Vagina (tissue), 2 donors: ENCODE measurements at regions not wholly inside any gene's neighbourhood (a gene's known extent, or its start where the extent isn't known, plus 50 kb on each side); places are given as distances from the start of the nearest gene placed in this dataset.

Experiments used
- DNase-seq, 2 donors: peaks; one replicate each; pipeline ENCODE4 v3.0.0-alpha.2; 2017; ENCODE audit errors: extremely low spot score in 2 of 2
- H3K27ac ChIP-seq: fragments of 200-600 bp; sonication (generic); one replicate; pipeline ENCODE4 v1.5.1; 2019
- H3K27me3 ChIP-seq: fragments of 200-600 bp; sonication (generic); one replicate; pipeline ENCODE4 v1.5.1; 2019
- H3K36me3 ChIP-seq, 2 donors: fragments of 200-600 bp; sonication (generic); one replicate each; pipeline ENCODE4 v1.5.1; 2017 to 2019
- H3K4me1 ChIP-seq: fragments of 200-600 bp; sonication (generic); one replicate; pipeline ENCODE4 v1.5.1; 2019
- H3K4me3 ChIP-seq, 2 donors: fragments of 200-600 bp; sonication (generic); 1 replicate in 1 of 2; 2 replicates in 1 of 2; pipeline ENCODE4 v1.5.1; 2016 to 2019
- H3K9me3 ChIP-seq: fragments of 200-600 bp; sonication (generic); one replicate; pipeline ENCODE4 v1.5.1; 2019
- CTCF ChIP-seq, 3 experiments: fragments of 450-650 bp in 2 of 3; fragments of 200-600 bp in 1 of 3; sonication (generic) in 1 of 3; IDR thresholded peaks; one replicate each; pipeline ENCODE4 v1.5.1; 2017 to 2019; ENCODE audit warnings: antibody characterized with exemption in 3 of 3, mild to moderate bottlenecking in 2 of 3, moderate library complexity in 2 of 3
- POLR2A ChIP-seq, 2 donors: fragments of 450-650 bp; IDR thresholded peaks; one replicate each; pipeline ENCODE4 v1.6.1; 2017; ENCODE audit warnings: antibody characterized with exemption in 2 of 2, mild to moderate bottlenecking in 2 of 2, moderate library complexity in 2 of 2
- POLR2AphosphoS5 ChIP-seq, 2 donors: sonication (generic); formaldehyde crosslinking; IDR thresholded peaks; one replicate each; pipeline ENCODE4 v1.9.0; 2017; ENCODE audit warnings: antibody characterized with exemption in 2 of 2, mild to moderate bottlenecking in 2 of 2, low read depth in 1 of 2; ENCODE audit not compliant: insufficient read depth in 1 of 2
- intact Hi-C: fragments of 100-400 bp; cut with DNase I; formaldehyde crosslinking; loops from one replicate; pipeline ENCODE4 v1.15.1; 2023

- H3K27me3 ChIP-seq = no peaks in the 10 kb centered on the region
- TF ChIP-seq CTCF (IDR thresholded peaks at IDR 0.05) (no peak), POLR2AphosphoS5 (IDR thresholded peaks at IDR 0.05; ENCODE audit: insufficient read depth in 1 of 2, low read depth in 1 of 2) (no peak), POLR2A (IDR thresholded peaks at IDR 0.05) (no peak)
- H3K4me1 ChIP-seq = no peaks in the 10 kb centered on the region
- no peaks in the 10 kb centered on the region for H3K9me3 ChIP-seq
- H3K27ac ChIP-seq = no peak overlapping the region
- H3K4me3 ChIP-seq = no peak overlapping the region
- no peaks in the 10 kb centered on the region for H3K36me3 ChIP-seq
- intact Hi-C loops = loop anchor here (2.0 kb wide), 1 partner anchor 14 kb away; no protein-coding TSS in a partner anchor
- no peak for DNase-seq
Observed at GRCh38 chr5:82832445-82832844, 244.7 kb downstream of the TMEM167A start.

GRCh38 chr5:82828211-82828610 is 249.0 kb downstream of the TMEM167A start:
- H3K27me3 ChIP-seq = no peaks in the 10 kb centered on the region
- no peak overlapping the region for H3K4me3 ChIP-seq
- H3K36me3 ChIP-seq = no peaks in the 10 kb centered on the region
- no peak overlapping the region for H3K27ac ChIP-seq
- no peaks in the 10 kb centered on the region for H3K4me1 ChIP-seq
- no peak for TF ChIP-seq POLR2A (IDR thresholded peaks at IDR 0.05)
- no peak for TF ChIP-seq POLR2AphosphoS5 (IDR thresholded peaks at IDR 0.05; ENCODE audit: insufficient read depth in 1 of 2, low read depth in 1 of 2)
- no peak for TF ChIP-seq CTCF (IDR thresholded peaks at IDR 0.05)
- intact Hi-C loops = no loop called here
- no peak for DNase-seq
- no peaks in the 10 kb centered on the region for H3K9me3 ChIP-seq

GRCh38 chr5:82827651-82828050 is 249.5 kb downstream of the TMEM167A start:
- no peaks in the 10 kb centered on the region for H3K9me3 ChIP-seq
- H3K27ac ChIP-seq = no peak overlapping the region
- intact Hi-C loops = no loop called here
- no peaks in the 10 kb centered on the region for H3K36me3 ChIP-seq
- no peaks in the 10 kb centered on the region for H3K4me1 ChIP-seq
- H3K27me3 ChIP-seq = no peaks in the 10 kb centered on the region
- TF ChIP-seq POLR2AphosphoS5 (IDR thresholded peaks at IDR 0.05; ENCODE audit: insufficient read depth in 1 of 2, low read depth in 1 of 2) (no peak), POLR2A (IDR thresholded peaks at IDR 0.05) (no peak)
- H3K4me3 ChIP-seq = no peak overlapping the region
- no peak for DNase-seq

- DNase-seq = no peak
- no peak overlapping the region for H3K4me3 ChIP-seq
Observed at GRCh38 chr5:82822634-82822927, 254.6 kb downstream of the TMEM167A start.

GRCh38 chr5:82821846-82822633 is 255.2 kb downstream of the TMEM167A start:
- no peak for TF ChIP-seq CTCF (IDR thresholded peaks at IDR 0.05)
- TF ChIP-seq POLR2A (IDR thresholded peaks at IDR 0.05) = no peak
- no peak for TF ChIP-seq POLR2AphosphoS5 (IDR thresholded peaks at IDR 0.05; ENCODE audit: insufficient read depth in 1 of 2, low read depth in 1 of 2)
- no peak overlapping the region for H3K27ac ChIP-seq
- intact Hi-C loops = no loop called here
- H3K36me3 ChIP-seq = no peaks in the 10 kb centered on the region
- H3K27me3 ChIP-seq = no peaks in the 10 kb centered on the region
- H3K4me1 ChIP-seq = no peaks in the 10 kb centered on the region
- H3K9me3 ChIP-seq = no peaks in the 10 kb centered on the region
- no peak overlapping the region for H3K4me3 ChIP-seq
- DNase-seq = no peak

More at GRCh38 chr5:82822634-82822927, 254.6 kb downstream of the TMEM167A start:
- Histone ChIP-seq H3K27me3 (no peaks in the 10 kb centered on the region), H3K36me3 (no peaks in the 10 kb centered on the region), H3K9me3 (no peaks in the 10 kb centered on the region), H3K4me1 (no peaks in the 10 kb centered on the region), H3K27ac (no peak overlapping the region)
- intact Hi-C loops = no loop called here
- TF ChIP-seq POLR2A (IDR thresholded peaks at IDR 0.05) (no peak), CTCF (IDR thresholded peaks at IDR 0.05) (no peak)
